ENCODE measurements at regions not wholly inside any gene's neighbourhood (a gene's known extent, or its start where the extent isn't known, plus 50 kb on each side); places are given as distances from the start of the nearest gene placed in this dataset.

DNA sequence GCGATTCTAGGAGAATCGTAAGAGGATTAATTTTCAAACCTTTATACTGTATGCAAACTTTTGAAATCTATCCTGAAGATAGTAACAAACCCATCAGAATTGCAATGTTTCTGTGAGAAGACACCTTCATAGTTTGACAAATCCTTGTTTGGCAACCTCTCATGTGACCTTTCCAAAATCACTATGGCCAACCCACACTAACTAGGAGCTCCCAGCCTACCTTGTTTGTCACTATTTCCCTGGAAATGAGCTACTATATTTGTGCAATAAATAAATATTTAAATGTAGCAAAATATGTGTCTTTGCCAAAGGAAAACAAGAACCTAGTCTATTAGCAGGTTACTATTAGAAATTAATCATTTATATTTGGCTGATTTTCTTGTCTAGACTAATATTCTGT, 173.7 kb downstream of the PPP1R2C start (continued):
- TF ChIP-seq ZNF510 (tag by site-specific recombination; IDR thresholded peaks at IDR 0.05; ENCODE audit: insufficient replicate concordance) (no peak), ZNF10 (tag by site-specific recombination; IDR thresholded peaks at IDR 0.05) (no peak), ZNF596 (tag by site-specific recombination; IDR thresholded peaks at IDR 0.05) (no peak), ZNF558 (tag by site-specific recombination; IDR thresholded peaks at IDR 0.05) (no peak), MEIS1 (CRISPR knock-in tag; IDR thresholded peaks at IDR 0.05; ENCODE audit: borderline replicate concordance) (no peak)
- TF ChIP-seq, protein P1, sequence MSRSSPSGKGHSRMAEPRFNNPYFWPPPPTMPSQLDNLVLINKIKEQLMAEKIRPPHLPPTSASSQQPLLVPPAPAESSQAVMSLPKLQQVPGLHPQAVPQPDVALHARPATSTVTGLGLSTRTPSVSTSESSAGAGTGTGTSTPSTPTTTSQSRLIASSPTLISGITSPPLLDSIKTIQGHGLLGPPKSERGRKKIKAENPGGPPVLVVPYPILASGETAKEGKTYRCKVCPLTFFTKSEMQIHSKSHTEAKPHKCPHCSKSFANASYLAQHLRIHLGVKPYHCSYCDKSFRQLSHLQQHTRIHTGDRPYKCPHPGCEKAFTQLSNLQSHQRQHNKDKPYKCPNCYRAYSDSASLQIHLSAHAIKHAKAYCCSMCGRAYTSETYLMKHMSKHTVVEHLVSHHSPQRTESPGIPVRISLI (tag by site-specific recombination; IDR thresholded peaks at IDR 0.05), result no peak

GRCh38 chrX:42603016-42603415, 174.9 kb downstream of the PPP1R2C start:
- H3K4me1 ChIP-seq (ENCODE audit: control insufficient read depth, insufficient read depth, low read length), result no peaks in the 10 kb centered on the region
- TF ChIP-seq TSHZ1 (tag by site-specific recombination; IDR thresholded peaks at IDR 0.05; ENCODE audit: borderline replicate concordance) (no peak), ZNF561 (tag by site-specific recombination; IDR thresholded peaks at IDR 0.05; ENCODE audit: borderline replicate concordance) (no peak), ZFP37 (tag by site-specific recombination; IDR thresholded peaks at IDR 0.05) (no peak), ZNF274 (IDR thresholded peaks at IDR 0.05; ENCODE audit: low read length) (no peak), ZNF274 (tag by site-specific recombination; IDR thresholded peaks at IDR 0.05; ENCODE audit: borderline replicate concordance) (no peak), ZNF843 (tag by site-specific recombination; IDR thresholded peaks at IDR 0.05) (no peak), ZFP69B (tag by site-specific recombination; IDR thresholded peaks at IDR 0.05) (no peak)
- TF ChIP-seq, protein P2, sequence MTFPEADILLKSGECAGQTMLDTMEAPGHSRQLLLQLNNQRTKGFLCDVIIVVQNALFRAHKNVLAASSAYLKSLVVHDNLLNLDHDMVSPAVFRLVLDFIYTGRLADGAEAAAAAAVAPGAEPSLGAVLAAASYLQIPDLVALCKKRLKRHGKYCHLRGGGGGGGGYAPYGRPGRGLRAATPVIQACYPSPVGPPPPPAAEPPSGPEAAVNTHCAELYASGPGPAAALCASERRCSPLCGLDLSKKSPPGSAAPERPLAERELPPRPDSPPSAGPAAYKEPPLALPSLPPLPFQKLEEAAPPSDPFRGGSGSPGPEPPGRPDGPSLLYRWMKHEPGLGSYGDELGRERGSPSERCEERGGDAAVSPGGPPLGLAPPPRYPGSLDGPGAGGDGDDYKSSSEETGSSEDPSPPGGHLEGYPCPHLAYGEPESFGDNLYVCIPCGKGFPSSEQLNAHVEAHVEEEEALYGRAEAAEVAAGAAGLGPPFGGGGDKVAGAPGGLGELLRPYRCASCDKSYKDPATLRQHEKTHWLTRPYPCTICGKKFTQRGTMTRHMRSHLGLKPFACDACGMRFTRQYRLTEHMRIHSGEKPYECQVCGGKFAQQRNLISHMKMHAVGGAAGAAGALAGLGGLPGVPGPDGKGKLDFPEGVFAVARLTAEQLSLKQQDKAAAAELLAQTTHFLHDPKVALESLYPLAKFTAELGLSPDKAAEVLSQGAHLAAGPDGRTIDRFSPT (tag by site-specific recombination; IDR thresholded peaks at IDR 0.05), result no peak
- TF ChIP-seq, protein P3, sequence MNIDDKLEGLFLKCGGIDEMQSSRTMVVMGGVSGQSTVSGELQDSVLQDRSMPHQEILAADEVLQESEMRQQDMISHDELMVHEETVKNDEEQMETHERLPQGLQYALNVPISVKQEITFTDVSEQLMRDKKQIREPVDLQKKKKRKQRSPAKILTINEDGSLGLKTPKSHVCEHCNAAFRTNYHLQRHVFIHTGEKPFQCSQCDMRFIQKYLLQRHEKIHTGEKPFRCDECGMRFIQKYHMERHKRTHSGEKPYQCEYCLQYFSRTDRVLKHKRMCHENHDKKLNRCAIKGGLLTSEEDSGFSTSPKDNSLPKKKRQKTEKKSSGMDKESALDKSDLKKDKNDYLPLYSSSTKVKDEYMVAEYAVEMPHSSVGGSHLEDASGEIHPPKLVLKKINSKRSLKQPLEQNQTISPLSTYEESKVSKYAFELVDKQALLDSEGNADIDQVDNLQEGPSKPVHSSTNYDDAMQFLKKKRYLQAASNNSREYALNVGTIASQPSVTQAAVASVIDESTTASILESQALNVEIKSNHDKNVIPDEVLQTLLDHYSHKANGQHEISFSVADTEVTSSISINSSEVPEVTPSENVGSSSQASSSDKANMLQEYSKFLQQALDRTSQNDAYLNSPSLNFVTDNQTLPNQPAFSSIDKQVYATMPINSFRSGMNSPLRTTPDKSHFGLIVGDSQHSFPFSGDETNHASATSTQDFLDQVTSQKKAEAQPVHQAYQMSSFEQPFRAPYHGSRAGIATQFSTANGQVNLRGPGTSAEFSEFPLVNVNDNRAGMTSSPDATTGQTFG (tag by site-specific recombination; IDR thresholded peaks at IDR 0.05; ENCODE audit: borderline replicate concordance), result no peak
- no peaks in the 10 kb centered on the region for H3K9me3 ChIP-seq (ENCODE audit: control insufficient read depth, insufficient read depth, low read depth, low read length)
- no peaks in the 10 kb centered on the region for H3K36me3 ChIP-seq (ENCODE audit: control insufficient read depth in 2 of 2, insufficient read depth in 1 of 2, low read length in 2 of 2)
- ChIA-PET CTCF (interaction anchor here (0.6 to 1.8 kb wide), 2 partner anchors 12 to 77 kb away, joined by 5 read pairs; no protein-coding TSS in a partner anchor), POLR2A (no interaction called here)
- no peak overlapping the region for H3K27ac ChIP-seq (ENCODE audit: extremely low read depth, low read depth, low read length)
- H3K4me3 ChIP-seq (ENCODE audit: low read depth, low read length), result no peak overlapping the region

All from HEK293 (cell line).